Mesenchymal stem cell (in vitro differentiated cells and primary cell): ENCODE measurements at regions not wholly inside any gene's neighbourhood (a gene's known extent, or its start where the extent isn't known, plus 50 kb on each side); places are given as distances from the start of the nearest gene placed in this dataset.

Experiments
- DNase-seq: peaks from one replicate; pipeline ENCODE4 v3.0.0-alpha.2; 2013
- H2AFZ ChIP-seq: one replicate; pipeline ENCODE4 v1.6.1; 2013; ENCODE audit warnings: low read depth, mild to moderate bottlenecking, control low read depth, inconsistent platforms, low read length, moderate library complexity
- H2AK5ac ChIP-seq: 2 replicates; pipeline ENCODE4 v1.6.1; 2013; ENCODE audit warnings: low read length, moderate library complexity, mild to moderate bottlenecking, inconsistent platforms; ENCODE audit not compliant: severe bottlenecking
- H2BK120ac ChIP-seq: one replicate; pipeline ENCODE4 v1.6.1; 2013; ENCODE audit warnings: low read depth, mild to moderate bottlenecking, inconsistent platforms, low read length, moderate library complexity
- H2BK12ac ChIP-seq, 2 experiments: one replicate each; pipeline ENCODE4 v1.6.1; 2013; ENCODE audit warnings: inconsistent platforms in 2 of 2, low read length in 2 of 2, mild to moderate bottlenecking in 2 of 2, moderate library complexity in 2 of 2, control low read depth in 1 of 2
- H2BK15ac ChIP-seq: one replicate; pipeline ENCODE4 v1.6.1; 2013; ENCODE audit warnings: mild to moderate bottlenecking, low read depth, inconsistent platforms; ENCODE audit not compliant: poor library complexity, severe bottlenecking
- H2BK5ac ChIP-seq: 2 replicates; pipeline ENCODE4 v1.6.1; 2013; ENCODE audit warnings: low read depth, mild to moderate bottlenecking, low read length, control low read depth, inconsistent platforms; ENCODE audit not compliant: poor library complexity, severe bottlenecking
- H3K14ac ChIP-seq, 2 experiments: one replicate each; pipeline ENCODE4 v1.6.1; 2013; ENCODE audit warnings: inconsistent platforms in 2 of 2, low read length in 2 of 2, control low read depth in 1 of 2, mild to moderate bottlenecking in 1 of 2, moderate library complexity in 1 of 2
- H3K18ac ChIP-seq, 2 experiments: one replicate each; pipeline ENCODE4 v1.6.1; 2013; ENCODE audit warnings: inconsistent platforms in 2 of 2, low read length in 2 of 2, control low read depth in 1 of 2, low read depth in 1 of 2, mild to moderate bottlenecking in 1 of 2
- H3K23ac ChIP-seq, 2 experiments: one replicate each; pipeline ENCODE4 v1.6.1; 2013; ENCODE audit warnings: inconsistent platforms in 2 of 2, low read length in 2 of 2, mild to moderate bottlenecking in 2 of 2, moderate library complexity in 2 of 2, control low read depth in 1 of 2
- H3K27ac ChIP-seq: 2 replicates; pipeline ENCODE4 v1.5.1; 2013; ENCODE audit warnings: mild to moderate bottlenecking, moderate library complexity, low read length, control low read depth, inconsistent platforms; ENCODE audit not compliant: poor library complexity, severe bottlenecking
- H3K27me3 ChIP-seq, 2 experiments: 2 replicates each; pipeline versions ENCODE4 v1.6.1 to v1.7.0; 2013; ENCODE audit warnings: low read length in 2 of 2, mild to moderate bottlenecking in 2 of 2, moderate library complexity in 2 of 2, control low read depth in 1 of 2, inconsistent platforms in 1 of 2; ENCODE audit not compliant: control insufficient read depth in 1 of 2, insufficient read depth in 1 of 2
- H3K36me3 ChIP-seq, 2 experiments: 2 replicates each; pipeline versions ENCODE4 v1.6.1 to v1.7.0; 2013; ENCODE audit warnings: low read length in 2 of 2, control low read depth in 1 of 2, inconsistent platforms in 1 of 2, low read depth in 1 of 2, mild to moderate bottlenecking in 1 of 2; ENCODE audit not compliant: insufficient read depth in 2 of 2, control insufficient read depth in 1 of 2
- H3K4ac ChIP-seq, 2 experiments: one replicate each; pipeline ENCODE4 v1.6.1; 2013; ENCODE audit warnings: inconsistent platforms in 2 of 2, low read length in 2 of 2, mild to moderate bottlenecking in 2 of 2, moderate library complexity in 2 of 2, control low read depth in 1 of 2, low read depth in 1 of 2
- H3K4me1 ChIP-seq: 2 replicates; pipeline ENCODE4 v1.6.1; 2013; ENCODE audit warnings: low read depth, low read length, control low read depth; ENCODE audit not compliant: control insufficient read depth, insufficient read depth
- H3K4me2 ChIP-seq: 2 replicates; pipeline ENCODE4 v1.6.1; 2013; ENCODE audit warnings: low read length, mild to moderate bottlenecking, inconsistent platforms; ENCODE audit not compliant: poor library complexity, severe bottlenecking
- H3K4me3 ChIP-seq, 2 experiments: 2 replicates each; pipeline versions ENCODE4 v1.5.1 to v1.7.0; 2013; ENCODE audit warnings: low read length in 2 of 2, mild to moderate bottlenecking in 2 of 2, control low read depth in 1 of 2, low read depth in 1 of 2; ENCODE audit not compliant: insufficient read depth in 1 of 2
- H3K79me1 ChIP-seq: replicated peaks from 2 replicates; pipeline ENCODE4 v1.6.1; 2013; ENCODE audit warnings: mild to moderate bottlenecking, control low read depth, low read length, inconsistent platforms; ENCODE audit not compliant: poor library complexity, severe bottlenecking
- H3K9ac ChIP-seq: 2 replicates; pipeline ENCODE4 v1.7.0; 2013; ENCODE audit warnings: mild to moderate bottlenecking, low read length, moderate library complexity
- H3K9me3 ChIP-seq: 2 replicates; pipeline ENCODE4 v1.7.0; 2013; ENCODE audit warnings: mild to moderate bottlenecking, low read length; ENCODE audit not compliant: control insufficient read depth
- H4K8ac ChIP-seq: one replicate; pipeline ENCODE4 v1.6.1; 2013; ENCODE audit warnings: inconsistent platforms, mild to moderate bottlenecking, low read length, moderate library complexity
- H4K91ac ChIP-seq: one replicate; pipeline ENCODE4 v1.6.1; 2013; ENCODE audit warnings: mild to moderate bottlenecking, low read length, inconsistent platforms
- WGBS: methylation state at CpG from one replicate; pipeline ENCODE4 v1.1.7; 2013; ENCODE audit warnings: mixed read lengths; 5-methylcytosine and 5-hydroxymethylcytosine counted together

- no peak overlapping the region for H3K9ac ChIP-seq
- no peak overlapping the region for H2BK120ac ChIP-seq
- H2AK5ac ChIP-seq, result no peak overlapping the region
- no peak overlapping the region for H2AFZ ChIP-seq
- H3K36me3 ChIP-seq, result no peaks in the 10 kb centered on the region
- no peak overlapping the region for H3K14ac ChIP-seq
- H2BK12ac ChIP-seq, result no peak overlapping the region
- H2BK5ac ChIP-seq, result no peak overlapping the region
- no peak overlapping the region for H3K4ac ChIP-seq
- H3K23ac ChIP-seq, result no peak overlapping the region
- no peak overlapping the region for H3K4me3 ChIP-seq
- H3K79me1 ChIP-seq, result no peaks in the 10 kb centered on the region
- no peaks in the 10 kb centered on the region for H3K9me3 ChIP-seq
- no peak overlapping the region for H2BK15ac ChIP-seq
- no peaks in the 10 kb centered on the region for H3K4me1 ChIP-seq
- H3K4me2 ChIP-seq, result no peak overlapping the region
- H3K18ac ChIP-seq, result no peak overlapping the region
- no peak overlapping the region for H3K27ac ChIP-seq
- H3K27me3 ChIP-seq, result no peaks in the 10 kb centered on the region
- no peak overlapping the region for H4K8ac ChIP-seq
- no peak overlapping the region for H4K91ac ChIP-seq
- no peak for DNase-seq
- WGBS, result 97% methylated on average over 3 of the region's 5 CpGs
Measured at GRCh38 chr14:38521591-38521990, 265.7 kb upstream of the CLEC14A start.

DNA sequence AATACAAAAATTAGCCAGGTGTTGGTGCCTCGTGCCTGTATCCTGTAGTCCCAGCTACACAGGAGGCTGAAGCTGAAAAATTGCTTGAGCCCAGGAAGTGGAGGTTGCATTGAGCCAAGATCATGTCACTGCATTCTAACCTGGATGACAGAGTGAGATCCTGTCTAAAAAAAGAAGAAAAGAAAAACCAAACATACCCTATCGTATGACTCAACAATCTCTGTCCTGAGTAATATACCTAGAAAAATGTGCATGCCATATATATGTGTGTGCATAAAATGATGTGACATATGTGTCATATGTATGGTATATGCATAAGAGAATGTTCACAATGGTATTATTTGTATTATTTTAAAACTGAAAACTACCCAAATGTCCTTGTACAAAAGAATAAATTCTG is 261.5 kb upstream of the CLEC14A start:
- H3K9ac ChIP-seq, result no peak overlapping the region
- no peaks in the 10 kb centered on the region for H3K4me1 ChIP-seq
- H3K4me3 ChIP-seq, result no peak overlapping the region
- no peaks in the 10 kb centered on the region for H3K27me3 ChIP-seq
- no peak overlapping the region for H3K4ac ChIP-seq
- no peaks in the 10 kb centered on the region for H3K36me3 ChIP-seq
- no peak overlapping the region for H3K4me2 ChIP-seq
- no peak for DNase-seq
- H2BK5ac ChIP-seq, result no peak overlapping the region
- no peak overlapping the region for H2AFZ ChIP-seq
- H2BK12ac ChIP-seq, result no peak overlapping the region
- H3K79me1 ChIP-seq, result no peaks in the 10 kb centered on the region
- H3K9me3 ChIP-seq, result no peaks in the 10 kb centered on the region
- 100% methylated on average over 1 of the region's 2 CpGs for WGBS
- no peak overlapping the region for H2BK120ac ChIP-seq
- no peak overlapping the region for H2BK15ac ChIP-seq
- no peak overlapping the region for H4K8ac ChIP-seq
- H4K91ac ChIP-seq, result no peak overlapping the region
- H3K23ac ChIP-seq, result no peak overlapping the region
- H3K14ac ChIP-seq, result no peak overlapping the region
- no peak overlapping the region for H3K18ac ChIP-seq
- H3K27ac ChIP-seq, result no peak overlapping the region
- H2AK5ac ChIP-seq, result no peak overlapping the region

DNA sequence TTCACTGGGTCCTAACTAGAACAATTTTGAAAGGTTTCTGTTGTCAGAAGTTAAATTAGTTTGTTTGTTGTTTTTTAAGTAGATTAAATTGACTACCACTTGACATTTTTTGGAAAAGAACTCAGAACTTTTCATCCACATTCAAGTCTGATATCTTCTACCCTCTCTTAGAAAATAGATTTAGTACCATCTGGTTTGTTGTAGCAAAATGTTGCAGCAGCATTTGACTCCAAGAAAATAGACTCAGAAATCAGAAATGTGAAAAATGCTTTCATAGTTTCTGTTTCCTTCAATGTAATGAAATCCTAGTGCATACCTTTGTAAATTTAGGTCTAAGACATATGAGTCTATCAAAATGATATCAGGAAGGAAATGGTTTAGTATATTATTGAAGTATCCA is 256.3 kb upstream of the CLEC14A start:
- Histone ChIP-seq H3K14ac (no peak overlapping the region), H2BK12ac (no peak overlapping the region), H3K4ac (no peak overlapping the region), H2AK5ac (no peak overlapping the region), H4K91ac (no peak overlapping the region), H2BK120ac (no peak overlapping the region), H3K9ac (no peak overlapping the region), H4K8ac (no peak overlapping the region), H3K4me2 (no peak overlapping the region), H3K27me3 (no peaks in the 10 kb centered on the region), H2BK15ac (no peak overlapping the region), H3K23ac (no peak overlapping the region), H3K18ac (no peak overlapping the region), H3K9me3 (no peaks in the 10 kb centered on the region), H3K4me1 (no peaks in the 10 kb centered on the region), H2BK5ac (no peak overlapping the region), H2AFZ (no peak overlapping the region), H3K36me3 (no peaks in the 10 kb centered on the region), H3K4me3 (no peak overlapping the region), H3K27ac (no peak overlapping the region), H3K79me1 (no peaks in the 10 kb centered on the region)
- DNase-seq, result no peak

GRCh38 chr14:38507299-38507698 is 251.4 kb upstream of the CLEC14A start:
- Histone ChIP-seq H2AK5ac (no peak overlapping the region), H3K9ac (no peak overlapping the region), H2BK5ac (no peak overlapping the region), H3K9me3 (no peaks in the 10 kb centered on the region), H3K27me3 (no peaks in the 10 kb centered on the region), H3K4ac (no peak overlapping the region), H3K18ac (no peak overlapping the region), H2BK120ac (no peak overlapping the region), H2BK12ac (no peak overlapping the region), H2AFZ (no peak overlapping the region), H3K14ac (no peak overlapping the region), H4K91ac (no peak overlapping the region), H3K79me1 (no peaks in the 10 kb centered on the region), H3K4me1 (no peaks in the 10 kb centered on the region), H3K4me3 (no peak overlapping the region), H4K8ac (no peak overlapping the region), H3K23ac (no peak overlapping the region), H3K27ac (no peak overlapping the region), H3K4me2 (no peak overlapping the region), H3K36me3 (no peaks in the 10 kb centered on the region), H2BK15ac (no peak overlapping the region)
- no peak for DNase-seq
